Fibroblast of pulmonary artery (primary cell): ENCODE measurements at regions not wholly inside any gene's neighbourhood (a gene's known extent, or its start where the extent isn't known, plus 50 kb on each side); places are given as distances from the start of the nearest gene placed in this dataset.

ENCODE experiments used
- DNase-seq: peaks from one replicate; pipeline ENCODE4 v3.0.0-alpha.2; 2010; ENCODE audit warnings: low read depth
- H3K4me3 ChIP-seq: replicated peaks from 2 replicates; pipeline ENCODE4 v1.5.1; 2011; ENCODE audit warnings: low read depth, mild to moderate bottlenecking, control low read depth, low read length, moderate library complexity
- CTCF ChIP-seq: IDR thresholded peaks from 2 replicates; pipeline ENCODE4 v1.5.1; 2011; ENCODE audit warnings: mild to moderate bottlenecking, control low read depth, low read length, inconsistent platforms; ENCODE audit errors: missing control alignments

- no peak for DNase-seq
- no peak overlapping the region for H3K4me3 ChIP-seq
- TF ChIP-seq CTCF = no peak
Observed at GRCh38 chr2:58669998-58670397, 428.9 kb upstream of the FANCL start.

GRCh38 chr2:58667137-58667774 is 426.1 kb upstream of the FANCL start:
- no peak for TF ChIP-seq CTCF
- DNase-seq = no peak
- H3K4me3 ChIP-seq = no peak overlapping the region

- H3K4me3 ChIP-seq = no peak overlapping the region
- DNase-seq = no peak
- no peak for TF ChIP-seq CTCF
Observed at GRCh38 chr2:58666323-58666970, 425.3 kb upstream of the FANCL start.

- DNase-seq = no peak
- no peak for TF ChIP-seq CTCF
- no peak overlapping the region for H3K4me3 ChIP-seq
Observed at GRCh38 chr2:58665154-58665553, 424.0 kb upstream of the FANCL start.

GRCh38 chr2:58664523-58665151 is 423.5 kb upstream of the FANCL start:
- H3K4me3 ChIP-seq = no peak overlapping the region
- TF ChIP-seq CTCF = no peak
- no peak for DNase-seq

GRCh38 chr2:58660046-58660445 is 418.9 kb upstream of the FANCL start:
- DNase-seq = no peak
- no peak overlapping the region for H3K4me3 ChIP-seq
- no peak for TF ChIP-seq CTCF
